Left lung (tissue), 4 donors: ENCODE measurements at regions not wholly inside any gene's neighbourhood (a gene's known extent, or its start where the extent isn't known, plus 50 kb on each side); places are given as distances from the start of the nearest gene placed in this dataset.
A peak's percentile ranks its signal among the peaks of the same experiment; 100 is the strongest.

Experiments used
- ATAC-seq: fragments of 200-7000 bp; cut with Tn5 transposase; one replicate; pipeline ENCODE4 v1.9.1; 2020; ENCODE audit warnings: moderate library complexity
- DNase-seq, 4 donors: peaks; one replicate each; pipeline ENCODE4 v3.0.0-alpha.2; 2013 to 2020
- H3K27ac ChIP-seq, 2 donors: fragments of 200-600 bp; sonication (generic) in 1 of 2; one replicate each; pipeline versions ENCODE4 v1.5.0 to v1.8.0; 2020 to 2021
- H3K27me3 ChIP-seq, 2 donors: fragments of 200-600 bp; sonication (generic) in 1 of 2; one replicate each; pipeline versions ENCODE4 v1.5.0 to v1.8.0; 2020 to 2021
- H3K36me3 ChIP-seq, 2 donors: fragments of 200-600 bp; sonication (generic) in 1 of 2; one replicate each; pipeline versions ENCODE4 v1.5.0 to v1.8.0; 2020 to 2021
- H3K4me1 ChIP-seq, 2 donors: fragments of 200-600 bp; one replicate each; pipeline ENCODE4 v1.8.0; 2021
- H3K4me3 ChIP-seq, 2 donors: fragments of 200-600 bp; sonication (generic) in 1 of 2; one replicate each; pipeline versions ENCODE4 v1.5.0 to v1.8.0; 2020 to 2021; ENCODE audit warnings: mild to moderate bottlenecking in 1 of 2
- H3K9me3 ChIP-seq, 2 donors: fragments of 200-600 bp; sonication (generic) in 1 of 2; one replicate each; pipeline versions ENCODE4 v1.5.0 to v1.8.0; 2020 to 2021
- CTCF ChIP-seq, 2 donors: fragments of 200-600 bp; sonication (generic) in 1 of 2; IDR thresholded peaks; one replicate each; pipeline versions ENCODE4 v1.5.0 to v1.8.0; 2021; ENCODE audit warnings: antibody characterized with exemption in 2 of 2
- intact Hi-C, 2 donors: fragments of 100-400 bp; cut with DNase I; formaldehyde crosslinking; loops; one replicate each; pipeline versions ENCODE4 v1.11.2 to v1.14.2; 2022
- donor health status: DM: no; HTN: yes; CAD: no.
- donor health status: DM: no; HTN: no; CAD: no.

DNA sequence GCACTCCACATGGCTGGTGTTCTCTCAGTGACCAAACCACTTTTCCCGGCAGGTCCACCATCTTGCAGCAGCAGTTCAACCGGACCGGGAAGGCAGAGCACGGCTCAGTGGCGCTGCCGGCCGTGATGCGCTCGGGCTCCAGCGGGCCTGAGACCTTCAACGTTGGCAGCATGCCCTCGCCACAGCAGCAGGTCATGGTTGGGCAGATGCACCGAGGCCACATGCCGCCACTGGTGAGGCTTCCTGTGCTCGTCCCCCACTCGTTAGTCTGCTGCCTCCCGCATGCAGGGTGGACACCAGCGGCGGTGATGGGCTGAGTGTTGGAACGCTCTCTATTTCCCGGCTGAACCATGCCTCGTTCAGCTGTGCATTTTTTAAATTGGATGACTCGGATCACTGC lies 344.9 kb upstream of the TPM1 start:
- Histone ChIP-seq H3K4me3 (no peak overlapping the region), H3K27me3 (no peaks in the 10 kb centered on the region), H3K4me1 (no peaks in the 10 kb centered on the region), H3K9me3 (no peaks in the 10 kb centered on the region), H3K36me3 (peaks cover 0 to 5% of the 10 kb centered on the region in 2 donors), H3K27ac (no peak overlapping the region)
- TF ChIP-seq CTCF (IDR thresholded peaks at IDR 0.05): no peak
- no peak for ATAC-seq
- DNase-seq: no peak
- intact Hi-C loops: no loop called here

- peaks cover 0 to 5% of the 10 kb centered on the region in 2 donors for H3K36me3 ChIP-seq
- no peak for TF ChIP-seq CTCF (IDR thresholded peaks at IDR 0.05)
- intact Hi-C loops: no loop called here
- H3K4me1 ChIP-seq: no peaks in the 10 kb centered on the region
- H3K9me3 ChIP-seq: no peaks in the 10 kb centered on the region
- DNase-seq (no peak), ATAC-seq (no peak)
- no peak overlapping the region for H3K4me3 ChIP-seq
- H3K27ac ChIP-seq: no peak overlapping the region
- H3K27me3 ChIP-seq: no peaks in the 10 kb centered on the region
Observed at GRCh38 chr15:62698646-62699045, 343.9 kb upstream of the TPM1 start.

- intact Hi-C loops: no loop called here
Observed at GRCh38 chr15:62706317-62706716, 336.2 kb upstream of the TPM1 start.

GRCh38 chr15:62708470-62708869 lies 334.1 kb upstream of the TPM1 start:
- Histone ChIP-seq H3K4me1 (no peaks in the 10 kb centered on the region), H3K27ac (no peak overlapping the region), H3K9me3 (no peaks in the 10 kb centered on the region), H3K36me3 (no peaks in the 10 kb centered on the region), H3K27me3 (no peaks in the 10 kb centered on the region), H3K4me3 (no peak overlapping the region)
- ATAC-seq: no peak
- no peak for TF ChIP-seq CTCF (IDR thresholded peaks at IDR 0.05)
- intact Hi-C loops: no loop called here
- DNase-seq: peak in 1 of 4 donors; percentile 76

More at GRCh38 chr15:62706317-62706716, 336.2 kb upstream of the TPM1 start:
- H3K27me3 ChIP-seq: no peaks in the 10 kb centered on the region
- no peak for ATAC-seq
- H3K4me1 ChIP-seq: no peaks in the 10 kb centered on the region
- H3K36me3 ChIP-seq: no peaks in the 10 kb centered on the region
- DNase-seq: no peak
- H3K4me3 ChIP-seq: no peak overlapping the region
- no peak for TF ChIP-seq CTCF (IDR thresholded peaks at IDR 0.05)
- no peak overlapping the region for H3K27ac ChIP-seq
- no peaks in the 10 kb centered on the region for H3K9me3 ChIP-seq

DNA sequence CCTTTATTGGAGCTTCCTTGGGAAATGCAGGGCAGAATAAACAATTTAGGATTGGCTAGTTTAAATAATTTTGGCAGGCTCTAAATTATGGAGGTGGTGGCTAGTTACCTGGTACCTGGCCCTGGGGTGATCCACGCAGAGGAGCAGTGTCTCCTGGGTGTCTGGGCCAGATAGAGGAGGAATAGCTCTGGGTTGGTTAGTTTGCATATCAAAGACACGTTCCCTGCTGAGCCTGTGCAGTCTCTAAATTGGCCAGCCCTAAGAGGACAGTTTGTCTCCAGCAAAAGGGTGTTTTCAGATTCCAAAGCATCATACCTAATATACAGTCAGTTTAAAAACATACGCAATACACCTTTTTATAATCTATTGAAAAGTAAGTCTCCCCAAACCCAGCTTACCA lies 333.3 kb upstream of the TPM1 start:
- H3K36me3 ChIP-seq: no peaks in the 10 kb centered on the region
- ATAC-seq: no peak
- TF ChIP-seq CTCF (IDR thresholded peaks at IDR 0.05): no peak
- intact Hi-C loops: no loop called here
- no peaks in the 10 kb centered on the region for H3K9me3 ChIP-seq
- no peaks in the 10 kb centered on the region for H3K27me3 ChIP-seq
- DNase-seq: no peak
- H3K4me1 ChIP-seq: no peaks in the 10 kb centered on the region
- H3K27ac ChIP-seq: no peak overlapping the region
- no peak overlapping the region for H3K4me3 ChIP-seq
